DMS153 (cell line): ENCODE measurements at regions not wholly inside any gene's neighbourhood (a gene's known extent, or its start where the extent isn't known, plus 50 kb on each side); places are given as distances from the start of the nearest gene placed in this dataset.

Source experiments
- DNase-seq: peaks from one replicate; lab custom pipeline; 2025; lab: John Stamatoyannopoulos, UW

DNA sequence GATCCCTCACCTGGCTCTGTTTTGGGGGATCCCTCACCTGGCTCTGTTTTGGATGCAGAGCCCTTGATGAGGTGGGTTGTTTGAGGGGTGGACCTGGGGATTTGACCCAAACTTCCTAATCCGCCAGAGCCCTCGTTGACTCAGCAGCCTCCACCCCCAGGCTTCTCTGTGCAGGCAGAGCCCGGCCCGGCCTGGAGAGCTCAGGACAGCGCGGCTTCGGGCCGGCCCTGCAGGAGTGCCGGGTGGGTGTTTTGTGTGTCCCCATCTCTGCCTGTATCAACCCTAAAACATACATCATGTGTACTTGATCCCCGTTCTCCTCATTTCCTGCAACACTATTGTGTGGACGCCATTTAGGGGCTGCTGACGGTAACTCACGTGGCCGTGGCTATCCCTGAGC is 124.2 kb downstream of the SIK1 start:
- no peak for DNase-seq

GRCh38 chr21:43302062-43302700 is 124.8 kb downstream of the SIK1 start:
- no peak for DNase-seq

DNA sequence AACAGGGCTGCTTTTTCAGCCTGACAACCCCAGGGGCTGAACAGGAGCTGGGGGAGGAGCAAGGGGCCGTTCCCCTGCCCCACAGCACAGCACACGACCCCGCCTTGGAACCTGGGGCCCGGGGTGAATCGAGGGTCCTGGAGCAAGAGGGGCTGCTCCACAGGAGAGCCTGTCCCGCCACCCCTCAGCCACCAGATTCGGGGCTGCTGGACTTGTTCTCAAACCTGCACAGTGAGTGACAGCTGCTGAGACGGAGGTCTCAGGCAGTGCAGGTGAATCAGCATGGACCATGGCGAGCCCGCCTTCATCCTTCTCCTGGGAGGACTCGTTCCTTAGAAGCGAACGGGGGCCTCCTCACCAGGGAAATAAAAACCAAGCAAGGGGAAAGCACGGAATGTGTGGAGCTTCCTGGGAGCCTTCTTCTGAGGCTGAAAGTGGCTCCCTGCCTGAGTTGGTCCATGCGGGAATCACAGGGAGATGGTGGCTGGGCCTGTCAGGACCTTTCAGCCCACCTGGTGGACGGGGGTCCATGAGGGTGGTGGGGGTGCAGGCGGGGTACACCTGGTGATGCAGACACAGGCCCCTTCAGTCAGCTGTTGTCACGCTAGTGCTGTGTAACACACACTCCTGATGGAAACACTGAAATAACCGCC is 125.4 kb downstream of the SIK1 start:
- DNase-seq, result no peak

DNA sequence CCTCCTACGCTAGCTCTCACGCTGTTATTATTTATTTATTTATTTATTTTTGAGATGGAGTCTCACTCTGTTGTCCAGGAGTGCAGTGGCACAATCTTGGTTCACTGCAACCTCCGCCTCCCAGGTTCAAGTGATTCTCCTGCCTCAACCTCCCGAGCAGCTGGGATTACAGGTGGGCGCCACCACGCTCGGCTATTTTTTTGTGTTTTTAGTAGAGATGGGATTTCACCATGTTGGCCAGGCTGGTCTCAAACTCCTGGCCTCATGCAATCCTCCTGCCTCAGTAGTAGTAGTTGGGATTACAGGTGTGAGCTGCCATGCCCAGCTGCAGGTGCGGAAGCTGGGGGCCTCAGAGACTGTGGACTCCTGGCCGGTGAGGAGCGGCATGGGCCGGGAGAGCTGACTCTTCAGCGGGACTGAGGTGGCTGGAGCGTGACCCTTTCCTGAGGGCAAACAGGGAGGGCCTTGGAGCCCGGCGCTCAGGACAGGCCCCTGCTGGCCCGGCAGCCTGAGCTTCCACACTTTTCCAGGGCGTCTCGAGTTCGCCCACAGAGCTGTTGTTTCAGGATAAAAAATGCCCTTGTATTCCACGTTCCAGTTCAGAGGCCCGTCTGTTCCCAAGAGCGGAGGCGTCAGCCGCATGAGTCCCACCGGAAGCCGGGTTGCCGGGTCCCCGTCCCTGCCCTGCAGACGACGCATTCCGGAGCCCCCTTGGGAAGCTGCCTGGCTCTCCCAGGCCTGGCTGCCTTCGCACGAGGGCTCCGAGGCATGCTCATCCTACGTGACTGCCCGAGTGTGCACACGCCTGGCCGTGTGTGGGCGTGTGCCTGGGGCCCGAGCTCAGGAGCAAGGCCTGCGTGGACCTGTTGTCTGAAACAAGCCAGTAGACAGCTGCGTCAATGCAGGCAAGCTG is 126.2 kb downstream of the SIK1 start:
- DNase-seq, result no peak

GRCh38 chr21:43299441-43300277 is 127.3 kb downstream of the SIK1 start:
- DNase-seq, result no peak

DNA sequence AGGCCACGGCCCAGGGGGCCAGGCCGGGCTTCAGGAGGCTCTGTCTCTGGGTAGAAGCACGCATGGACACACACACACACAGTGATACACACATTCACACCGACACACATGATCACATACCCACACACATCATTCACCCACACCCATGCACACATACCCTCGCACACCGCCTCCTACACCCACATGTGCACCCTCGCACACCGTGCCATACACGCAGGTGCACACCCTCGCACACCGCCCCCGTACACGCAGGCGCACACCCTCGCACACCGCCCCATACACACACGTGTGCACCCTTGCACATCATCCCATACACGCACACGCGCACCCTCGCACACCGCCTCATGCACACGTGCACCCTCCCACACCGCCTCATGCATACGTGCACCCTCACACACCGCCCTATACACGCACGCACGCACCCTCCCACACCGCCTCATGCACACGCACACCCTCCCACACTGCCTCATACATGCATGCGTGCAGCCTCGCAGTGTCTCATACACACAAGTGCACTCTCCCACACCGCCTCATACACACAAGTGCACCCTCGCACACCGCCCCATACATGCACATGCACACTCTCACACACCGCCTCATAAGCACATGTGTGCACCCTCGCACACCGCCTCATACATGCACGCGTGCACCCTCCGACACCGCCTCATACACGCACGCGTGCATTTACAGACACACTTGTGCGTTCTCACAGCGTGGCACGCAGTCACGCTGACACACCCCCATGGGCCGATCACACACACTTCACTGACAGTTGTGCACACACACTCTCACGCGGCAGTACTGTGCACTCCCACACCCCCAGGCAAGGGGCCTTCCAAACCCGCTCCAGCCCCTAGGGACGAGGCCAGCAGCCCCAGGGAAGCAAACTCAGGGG is 128.1 kb downstream of the SIK1 start:
- DNase-seq, result no peak

- no peak for DNase-seq
These were observed 128.9 kb downstream of the SIK1 start for GRCh38 chr21:43297989-43298388.

GRCh38 chr21:43297391-43297981 is 128.7 kb downstream of the CRYAA start:
- DNase-seq, result no peak

GRCh38 chr21:43295066-43295958 is 126.5 kb downstream of the CRYAA start:
- DNase-seq, result no peak

- no peak for DNase-seq
These were observed 125.5 kb downstream of the CRYAA start for GRCh38 chr21:43294194-43294902.

- DNase-seq, result no peak
These were observed 124.0 kb downstream of the CRYAA start for GRCh38 chr21:43292866-43293142.

DNA sequence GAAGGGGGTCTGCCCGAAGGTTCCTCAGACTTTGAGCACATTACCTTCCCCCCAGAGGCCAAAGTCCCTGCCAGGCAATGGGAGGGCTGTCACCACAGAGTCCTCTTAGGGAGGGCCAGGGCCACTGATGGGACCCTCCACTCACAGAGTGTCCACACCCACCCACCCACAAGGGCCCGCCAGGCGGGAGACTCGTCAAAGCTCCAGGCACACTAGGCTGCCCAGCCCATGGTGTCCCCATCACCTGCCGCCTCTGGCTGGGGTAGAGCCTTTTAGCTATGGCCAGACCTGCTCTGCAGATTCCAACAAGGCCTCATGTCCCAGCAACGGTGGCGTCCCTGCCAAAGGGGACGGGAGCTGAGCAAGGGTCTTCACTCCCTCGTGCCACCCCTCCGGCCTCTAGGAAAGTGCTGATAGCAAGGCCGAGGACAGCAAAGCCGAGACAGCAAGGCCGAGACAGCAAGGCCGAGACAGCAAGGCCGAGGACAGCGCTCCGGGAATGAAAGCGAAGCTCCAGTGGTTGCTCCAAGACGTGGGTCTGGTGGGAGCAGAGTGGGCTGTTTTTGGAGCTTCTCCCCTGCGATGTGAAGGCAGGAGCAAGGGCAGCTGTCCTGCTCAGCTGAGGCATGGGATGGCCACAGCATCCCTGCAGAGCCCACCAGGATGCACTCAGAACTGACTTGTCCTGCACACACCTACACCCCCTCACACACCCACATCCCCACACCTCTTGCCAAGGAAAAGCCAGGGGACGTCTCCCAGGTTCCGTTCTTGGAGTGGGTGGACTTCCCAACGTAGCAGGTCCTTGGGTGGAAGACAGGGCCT is 123.4 kb downstream of the CRYAA start:
- DNase-seq, result no peak

GRCh38 chr21:43291347-43291950 is 122.6 kb downstream of the CRYAA start:
- no peak for DNase-seq

- DNase-seq, result no peak
These were observed 121.9 kb downstream of the CRYAA start for GRCh38 chr21:43290421-43291346.

DNA sequence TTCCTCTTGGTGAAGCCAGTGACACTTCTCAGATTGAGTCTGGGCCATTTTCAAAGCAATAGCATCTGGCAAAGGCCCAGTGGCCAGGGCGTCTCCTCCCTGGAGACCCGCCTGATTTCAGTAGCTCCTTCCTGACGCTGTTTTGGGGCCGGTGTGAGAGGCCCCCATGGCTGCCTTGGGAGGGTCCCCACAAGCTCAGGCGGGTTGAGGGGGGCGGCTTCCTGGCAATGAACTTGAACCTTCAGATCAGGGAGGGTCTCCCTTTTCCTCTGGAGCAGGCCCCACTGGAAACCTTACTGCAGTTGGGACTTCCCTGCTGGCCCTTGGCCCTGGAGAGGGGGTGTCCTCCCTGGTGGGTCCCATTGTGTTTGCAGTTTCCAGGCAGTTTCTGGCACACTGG is 121.2 kb downstream of the CRYAA start:
- no peak for DNase-seq

DNA sequence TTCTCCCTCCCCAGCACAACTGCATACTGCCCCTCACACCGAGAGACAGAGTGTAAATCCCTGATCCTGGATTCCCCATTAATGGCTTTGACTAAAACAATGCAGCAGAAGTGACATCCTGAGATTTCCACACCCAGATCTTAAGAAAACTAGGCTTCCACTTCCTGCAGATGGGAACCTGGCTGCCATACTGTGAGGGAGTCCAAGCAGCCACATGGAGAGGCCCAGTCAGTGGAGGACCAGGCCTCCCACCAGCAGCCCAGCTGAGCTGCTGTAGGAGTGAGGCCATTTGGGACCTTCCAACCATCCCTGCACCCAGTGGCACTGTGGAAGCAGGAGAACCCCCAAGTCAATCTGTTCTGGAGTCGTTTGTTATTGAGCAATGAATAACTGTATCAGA is 120.6 kb downstream of the CRYAA start:
- DNase-seq, result no peak
